ENCODE measurements at regions not wholly inside any gene's neighbourhood (a gene's known extent, or its start where the extent isn't known, plus 50 kb on each side); places are given as distances from the start of the nearest gene placed in this dataset.

DNA sequence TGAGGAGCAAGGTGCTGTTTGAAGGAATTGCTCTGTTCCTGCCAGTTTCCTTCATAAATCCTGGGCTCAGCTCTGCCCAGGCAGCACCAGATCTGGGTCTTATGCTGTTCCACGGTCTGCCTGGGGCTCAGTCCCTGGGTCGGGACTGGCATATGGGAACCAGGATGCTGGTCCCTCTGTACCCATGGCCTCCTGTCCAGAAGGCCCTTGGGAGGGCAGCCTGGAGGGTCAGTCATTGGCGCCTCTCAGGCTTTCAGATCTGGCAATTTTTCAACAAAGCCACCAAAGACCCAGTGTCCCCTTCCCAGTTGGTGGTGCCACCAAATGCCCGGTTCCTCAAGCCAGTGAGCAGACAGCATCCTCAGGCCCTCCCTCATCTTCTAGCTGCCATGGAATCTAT is 232.7 kb upstream of the SULF2 start:
- Histone ChIP-seq H3K27me3 (ENCODE audit: control insufficient read depth, insufficient read depth, low read length) (no peaks in the 10 kb centered on the region), H3K4me3 (ENCODE audit: low read length in 3 of 3) (no peak overlapping the region), H3K36me3 (ENCODE audit: control insufficient read depth in 2 of 3, insufficient read depth in 3 of 3, low read length in 3 of 3) (no peaks in the 10 kb centered on the region), H3K9ac (ENCODE audit: low read length in 3 of 3) (no peak overlapping the region), H3K4me1 (ENCODE audit: control insufficient read depth in 2 of 3, insufficient read depth in 2 of 3, low read depth in 1 of 3, low read length in 3 of 3) (no peaks in the 10 kb centered on the region), H3K9me3 (ENCODE audit: control insufficient read depth in 2 of 3, insufficient read depth in 1 of 3, low read length in 3 of 3) (no peaks in the 10 kb centered on the region), H3K27ac (ENCODE audit: low read depth in 2 of 2, low read length in 2 of 2) (no peak overlapping the region)
- FAIRE-seq (no peak), DNase-seq (no peak)
- TF ChIP-seq, protein P1, sequence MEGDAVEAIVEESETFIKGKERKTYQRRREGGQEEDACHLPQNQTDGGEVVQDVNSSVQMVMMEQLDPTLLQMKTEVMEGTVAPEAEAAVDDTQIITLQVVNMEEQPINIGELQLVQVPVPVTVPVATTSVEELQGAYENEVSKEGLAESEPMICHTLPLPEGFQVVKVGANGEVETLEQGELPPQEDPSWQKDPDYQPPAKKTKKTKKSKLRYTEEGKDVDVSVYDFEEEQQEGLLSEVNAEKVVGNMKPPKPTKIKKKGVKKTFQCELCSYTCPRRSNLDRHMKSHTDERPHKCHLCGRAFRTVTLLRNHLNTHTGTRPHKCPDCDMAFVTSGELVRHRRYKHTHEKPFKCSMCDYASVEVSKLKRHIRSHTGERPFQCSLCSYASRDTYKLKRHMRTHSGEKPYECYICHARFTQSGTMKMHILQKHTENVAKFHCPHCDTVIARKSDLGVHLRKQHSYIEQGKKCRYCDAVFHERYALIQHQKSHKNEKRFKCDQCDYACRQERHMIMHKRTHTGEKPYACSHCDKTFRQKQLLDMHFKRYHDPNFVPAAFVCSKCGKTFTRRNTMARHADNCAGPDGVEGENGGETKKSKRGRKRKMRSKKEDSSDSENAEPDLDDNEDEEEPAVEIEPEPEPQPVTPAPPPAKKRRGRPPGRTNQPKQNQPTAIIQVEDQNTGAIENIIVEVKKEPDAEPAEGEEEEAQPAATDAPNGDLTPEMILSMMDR (IDR thresholded peaks at IDR 0.05; ENCODE audit: borderline replicate concordance, extremely low read depth, insufficient read depth), result no peak
- intact Hi-C loops (cut with DNase I), result no loop called here

DNA sequence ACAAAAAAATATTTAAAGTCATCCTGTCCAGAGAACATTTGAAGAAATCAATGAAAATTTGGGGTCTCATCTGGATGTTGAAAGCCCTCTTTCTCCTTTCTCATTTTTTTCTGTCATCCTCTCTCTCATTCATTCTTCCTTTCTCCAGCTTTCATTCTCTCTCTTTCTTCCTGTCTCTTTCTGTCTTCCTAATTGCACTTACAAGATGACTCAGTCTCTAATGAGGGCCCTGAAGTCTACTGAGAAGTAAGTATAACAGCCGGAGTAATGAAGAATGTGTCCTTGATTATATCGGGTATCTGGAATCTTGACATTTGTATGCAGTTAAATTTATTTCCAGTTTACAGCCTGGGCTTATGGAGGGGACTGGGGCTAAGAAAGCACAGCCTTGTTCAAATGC is 232.2 kb upstream of the SULF2 start:
- no peaks in the 10 kb centered on the region for H3K4me1 ChIP-seq (ENCODE audit: control insufficient read depth in 2 of 3, insufficient read depth in 2 of 3, low read depth in 1 of 3, low read length in 3 of 3)
- FAIRE-seq, result no peak
- TF ChIP-seq, protein P1 (IDR thresholded peaks at IDR 0.05; ENCODE audit: borderline replicate concordance, extremely low read depth, insufficient read depth), result no peak

DNA sequence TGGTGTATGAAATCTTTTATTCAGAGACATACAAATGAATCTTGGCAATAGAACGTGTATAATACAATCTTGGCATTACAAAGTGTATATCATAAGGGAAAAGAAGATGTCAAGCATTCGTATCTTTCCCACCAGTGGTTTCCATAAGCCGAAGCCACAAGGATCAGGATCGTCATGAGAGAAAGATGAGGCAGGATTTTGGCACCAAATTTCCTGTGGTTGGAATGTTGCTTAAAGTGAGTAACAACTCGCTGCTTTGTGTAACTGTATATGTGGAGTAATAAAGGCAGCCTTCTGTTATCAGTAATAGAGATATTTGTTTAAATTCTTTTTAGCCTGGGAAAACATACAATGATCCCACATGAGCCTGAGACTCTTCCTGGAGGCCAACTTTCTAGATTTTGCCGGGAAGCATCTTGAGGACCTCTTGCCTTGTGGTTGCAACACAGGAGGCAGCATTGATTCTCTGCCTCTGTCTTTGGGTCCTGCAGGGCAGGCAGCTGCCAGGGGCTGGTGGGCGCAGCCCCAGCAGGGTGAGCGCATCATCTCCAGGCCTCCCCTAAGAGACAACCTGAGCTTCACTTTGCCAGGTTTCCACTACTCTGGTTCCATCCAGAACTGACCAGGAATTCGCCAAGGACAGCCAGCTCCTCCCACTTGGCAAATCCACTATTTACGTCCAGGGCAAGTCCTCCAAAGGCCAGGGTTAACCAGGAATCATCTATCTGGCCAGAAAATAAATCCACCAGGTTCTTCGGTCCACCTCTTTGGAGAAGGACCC is 230.9 kb upstream of the SULF2 start:
- no peak overlapping the region for H3K4me3 ChIP-seq (ENCODE audit: low read length in 3 of 3)
- no peaks in the 10 kb centered on the region for H3K27me3 ChIP-seq (ENCODE audit: control insufficient read depth, insufficient read depth, low read length)
- FAIRE-seq, result no peak
- no peak overlapping the region for H3K27ac ChIP-seq (ENCODE audit: low read depth in 2 of 2, low read length in 2 of 2)
- no peaks in the 10 kb centered on the region for H3K9me3 ChIP-seq (ENCODE audit: control insufficient read depth in 2 of 3, insufficient read depth in 1 of 3, low read length in 3 of 3)
- TF ChIP-seq, protein P1 (IDR thresholded peaks at IDR 0.05; ENCODE audit: borderline replicate concordance, extremely low read depth, insufficient read depth), result no peak
- H3K4me1 ChIP-seq (ENCODE audit: control insufficient read depth in 2 of 3, insufficient read depth in 2 of 3, low read depth in 1 of 3, low read length in 3 of 3), result no peaks in the 10 kb centered on the region
- H3K9ac ChIP-seq (ENCODE audit: low read length in 3 of 3), result no peak overlapping the region
- no peak for DNase-seq
- intact Hi-C loops (cut with DNase I), result no loop called here
- no peaks in the 10 kb centered on the region for H3K36me3 ChIP-seq (ENCODE audit: control insufficient read depth in 2 of 3, insufficient read depth in 3 of 3, low read length in 3 of 3)

More for the DNA sequence above, 232.2 kb upstream of the SULF2 start:
- DNase-seq, result no peak
- Histone ChIP-seq H3K9ac (ENCODE audit: low read length in 3 of 3) (no peak overlapping the region), H3K27ac (ENCODE audit: low read depth in 2 of 2, low read length in 2 of 2) (no peak overlapping the region), H3K4me3 (ENCODE audit: low read length in 3 of 3) (no peak overlapping the region), H3K36me3 (ENCODE audit: control insufficient read depth in 2 of 3, insufficient read depth in 3 of 3, low read length in 3 of 3) (no peaks in the 10 kb centered on the region), H3K27me3 (ENCODE audit: control insufficient read depth, insufficient read depth, low read length) (no peaks in the 10 kb centered on the region), H3K9me3 (ENCODE audit: control insufficient read depth in 2 of 3, insufficient read depth in 1 of 3, low read length in 3 of 3) (no peaks in the 10 kb centered on the region)
- intact Hi-C loops (cut with DNase I), result no loop called here
